Hepatocyte (in vitro differentiated cells): ENCODE measurements at regions not wholly inside any gene's neighbourhood (a gene's known extent, or its start where the extent isn't known, plus 50 kb on each side); places are given as distances from the start of the nearest gene placed in this dataset.

Experiments
- EZH2 ChIP-seq: fragments of 200-600 bp; sonication (generic); IDR thresholded peaks from 2 replicates; pipeline ENCODE4 v1.6.1; 2016; ENCODE audit warnings: antibody characterized with exemption, mild to moderate bottlenecking, borderline replicate concordance
- EZH2phosphoT487 ChIP-seq: fragments of 200-600 bp; sonication (generic); IDR thresholded peaks from one replicate; pipeline ENCODE4 v1.6.1; 2018; ENCODE audit warnings: antibody characterized with exemption, mild to moderate bottlenecking, low read depth, moderate library complexity; ENCODE audit not compliant: unreplicated experiment, severe bottlenecking
- TF ChIP-seq, protein P1 (sequence below): fragments of 200-600 bp; sonication (generic); IDR thresholded peaks from 2 replicates; pipeline ENCODE4 v1.5.1; 2016; ENCODE audit warnings: antibody characterized with exemption, mild to moderate bottlenecking; ENCODE audit not compliant: poor library complexity

- TF ChIP-seq, protein P1, sequence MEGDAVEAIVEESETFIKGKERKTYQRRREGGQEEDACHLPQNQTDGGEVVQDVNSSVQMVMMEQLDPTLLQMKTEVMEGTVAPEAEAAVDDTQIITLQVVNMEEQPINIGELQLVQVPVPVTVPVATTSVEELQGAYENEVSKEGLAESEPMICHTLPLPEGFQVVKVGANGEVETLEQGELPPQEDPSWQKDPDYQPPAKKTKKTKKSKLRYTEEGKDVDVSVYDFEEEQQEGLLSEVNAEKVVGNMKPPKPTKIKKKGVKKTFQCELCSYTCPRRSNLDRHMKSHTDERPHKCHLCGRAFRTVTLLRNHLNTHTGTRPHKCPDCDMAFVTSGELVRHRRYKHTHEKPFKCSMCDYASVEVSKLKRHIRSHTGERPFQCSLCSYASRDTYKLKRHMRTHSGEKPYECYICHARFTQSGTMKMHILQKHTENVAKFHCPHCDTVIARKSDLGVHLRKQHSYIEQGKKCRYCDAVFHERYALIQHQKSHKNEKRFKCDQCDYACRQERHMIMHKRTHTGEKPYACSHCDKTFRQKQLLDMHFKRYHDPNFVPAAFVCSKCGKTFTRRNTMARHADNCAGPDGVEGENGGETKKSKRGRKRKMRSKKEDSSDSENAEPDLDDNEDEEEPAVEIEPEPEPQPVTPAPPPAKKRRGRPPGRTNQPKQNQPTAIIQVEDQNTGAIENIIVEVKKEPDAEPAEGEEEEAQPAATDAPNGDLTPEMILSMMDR: no peak
- TF ChIP-seq EZH2 (no peak), EZH2phosphoT487 (no peak)
Observed at GRCh38 chr2:188833331-188833730, 140.8 kb upstream of the COL3A1 start.
